IMR-90 (cell line): ENCODE measurements at regions not wholly inside any gene's neighbourhood (a gene's known extent, or its start where the extent isn't known, plus 50 kb on each side); places are given as distances from the start of the nearest gene placed in this dataset.

Experiments used
- ATAC-seq: fragments of 200-7000 bp; cut with Tn5 transposase; 2 replicates; pipeline ENCODE4 v1.9.1; 2020; ENCODE audit warnings: low read depth, mild to moderate bottlenecking, moderate library complexity
- BruUV-seq: library from RNA; stranded (reverse); fragments of 400-500 nt; replicated peaks from 2 replicates; lab custom pipeline; 2021; lab: Mats Ljungman, UMichigan
- CTCF ChIA-PET: fragments of 300-600 bp; formaldehyde crosslinking; extraction: SDS; loops from one replicate; lab custom pipeline; 2021; ENCODE audit warnings: antibody characterized with exemption; lab: Yijun Ruan, JAX
- POLR2A ChIA-PET: fragments of 300-600 bp; sonication (Branson Sonifier 250); formaldehyde crosslinking; loops from one replicate; lab custom pipeline; 2022; ENCODE audit warnings: antibody characterized with exemption; ENCODE audit not compliant: unreplicated experiment; lab: Charles Lee
- DNase-seq: peaks from one replicate; pipeline ENCODE4 v3.0.0; 2013
- H2AFZ ChIP-seq: replicated peaks from 2 replicates; pipeline ENCODE3; 2013; ENCODE audit warnings: low read length, mild to moderate bottlenecking; ENCODE audit not compliant: poor library complexity
- H2AK5ac ChIP-seq: 2 replicates; pipeline ENCODE4 v1.6.1; 2013; ENCODE audit warnings: low read depth, low read length, inconsistent platforms
- H2AK9ac ChIP-seq: replicated peaks from 2 replicates; pipeline ENCODE3; 2013; ENCODE audit warnings: mild to moderate bottlenecking, low read depth, low read length, moderate library complexity; ENCODE audit not compliant: poor library complexity
- H2BK120ac ChIP-seq: 2 replicates; pipeline ENCODE4 v1.6.1; 2013; ENCODE audit warnings: low read depth, low read length, inconsistent platforms
- H2BK15ac ChIP-seq: 3 replicates; pipeline ENCODE4 v1.6.1; 2013; ENCODE audit warnings: low read depth, low read length, inconsistent platforms
- H2BK20ac ChIP-seq: 2 replicates; pipeline ENCODE4 v1.6.1; 2013; ENCODE audit warnings: low read depth, mild to moderate bottlenecking, inconsistent platforms, low read length, moderate library complexity
- H2BK5ac ChIP-seq: 2 replicates; pipeline ENCODE4 v1.6.1; 2013; ENCODE audit warnings: mild to moderate bottlenecking, low read depth, low read length, inconsistent platforms; ENCODE audit not compliant: poor library complexity, severe bottlenecking
- H3K14ac ChIP-seq: replicated peaks from 2 replicates; pipeline ENCODE4 v1.6.1; 2013; ENCODE audit warnings: low read depth, low read length, inconsistent platforms
- H3K18ac ChIP-seq: 2 replicates; pipeline ENCODE4 v1.6.1; 2013; ENCODE audit warnings: low read depth, low read length, control low read depth
- H3K23ac ChIP-seq: 2 replicates; pipeline ENCODE4 v1.6.1; 2013; ENCODE audit warnings: low read depth, low read length, inconsistent platforms
- H3K27ac ChIP-seq: 2 replicates; pipeline ENCODE4 v1.5.1; 2013; ENCODE audit warnings: mild to moderate bottlenecking, control low read depth, low read length; ENCODE audit not compliant: insufficient read depth
- H3K27me3 ChIP-seq: 2 replicates; pipeline ENCODE4 v1.6.1; 2013; ENCODE audit warnings: low read length; ENCODE audit not compliant: control insufficient read depth, insufficient read depth
- H3K36me3 ChIP-seq: 2 replicates; pipeline ENCODE4 v1.6.1; 2013; ENCODE audit warnings: low read length, mixed read lengths; ENCODE audit not compliant: control insufficient read depth, insufficient read depth
- H3K4ac ChIP-seq: 2 replicates; pipeline ENCODE4 v1.6.1; 2013; ENCODE audit warnings: low read depth, low read length, inconsistent platforms
- H3K4me1 ChIP-seq: 2 replicates; pipeline ENCODE4 v1.6.1; 2013; ENCODE audit warnings: low read length, mixed read lengths; ENCODE audit not compliant: control insufficient read depth, insufficient read depth
- H3K4me2 ChIP-seq: 2 replicates; pipeline ENCODE4 v1.6.1; 2013; ENCODE audit warnings: low read depth, mild to moderate bottlenecking, control low read depth, low read length, moderate library complexity
- H3K4me3 ChIP-seq: 2 replicates; pipeline ENCODE4 v1.5.1; 2013; ENCODE audit warnings: low read depth, mild to moderate bottlenecking, control low read depth, low read length, moderate library complexity; ENCODE audit not compliant: insufficient read depth
- H3K56ac ChIP-seq: 2 replicates; pipeline ENCODE4 v1.6.1; 2013; ENCODE audit warnings: low read length, inconsistent platforms; ENCODE audit not compliant: insufficient read depth; ENCODE audit errors: extremely low read depth
- H3K79me1 ChIP-seq, 2 experiments: 2 replicates each; pipeline ENCODE4 v1.6.1; 2013; ENCODE audit warnings: low read length in 2 of 2, inconsistent platforms in 1 of 2, low read depth in 1 of 2
- H3K9ac ChIP-seq: 2 replicates; pipeline ENCODE4 v1.6.1; 2013; ENCODE audit warnings: low read depth, low read length, control low read depth
- H3K9me1 ChIP-seq: 2 replicates; pipeline ENCODE4 v1.6.1; 2013; ENCODE audit warnings: low read length, inconsistent platforms; ENCODE audit not compliant: insufficient read depth
- H3K9me3 ChIP-seq: 2 replicates; pipeline ENCODE4 v1.6.1; 2013; ENCODE audit warnings: low read length; ENCODE audit not compliant: control insufficient read depth, insufficient read depth
- H4K20me1 ChIP-seq: 2 replicates; pipeline ENCODE4 v1.6.1; 2013; ENCODE audit warnings: low read length, inconsistent platforms; ENCODE audit not compliant: insufficient read depth
- H4K5ac ChIP-seq: 2 replicates; pipeline ENCODE4 v1.6.1; 2013; ENCODE audit warnings: mild to moderate bottlenecking, low read depth, low read length, control low read depth
- H4K8ac ChIP-seq, 2 experiments: 2 replicates each; pipeline ENCODE4 v1.6.1; 2013; ENCODE audit warnings: low read depth in 2 of 2, low read length in 2 of 2, control low read depth in 1 of 2, inconsistent platforms in 1 of 2
- H4K91ac ChIP-seq: 2 replicates; pipeline ENCODE4 v1.6.1; 2013; ENCODE audit warnings: low read depth, low read length, inconsistent platforms; ENCODE audit not compliant: insufficient read depth
- BHLHE40 ChIP-seq: fragments of 150-350 bp; IDR thresholded peaks from 2 replicates; pipeline ENCODE4 v1.6.1; 2016; ENCODE audit warnings: mild to moderate bottlenecking, low read depth, low read length
- CHD1 ChIP-seq: IDR thresholded peaks from 2 replicates; pipeline ENCODE4 v1.6.1; 2012; ENCODE audit warnings: low read depth, low read length, improper control_type of control experiment
- CTCF ChIP-seq: conservative IDR thresholded peaks from 2 replicates; pipeline ENCODE4 v1.5.1; 2012; ENCODE audit warnings: mild to moderate bottlenecking, low read depth, low read length, improper control_type of control experiment
- MAZ ChIP-seq: IDR thresholded peaks from 2 replicates; pipeline ENCODE4 v1.6.1; 2012; ENCODE audit warnings: low read depth, mild to moderate bottlenecking, low read length, improper control_type of control experiment, moderate library complexity, borderline replicate concordance
- MXI1 ChIP-seq: IDR thresholded peaks from 2 replicates; pipeline ENCODE4 v1.6.1; 2012; ENCODE audit warnings: low read depth, mild to moderate bottlenecking, low read length, moderate library complexity, borderline replicate concordance
- POLR2A ChIP-seq: IDR thresholded peaks from 2 replicates; pipeline ENCODE4 v1.6.1; 2012; ENCODE audit warnings: mild to moderate bottlenecking, low read depth, low read length
- RAD21 ChIP-seq: IDR thresholded peaks from 2 replicates; pipeline ENCODE4 v1.6.1; 2012; ENCODE audit warnings: low read length, improper control_type of control experiment
- RCOR1 ChIP-seq: IDR thresholded peaks from 2 replicates; pipeline ENCODE4 v1.6.1; 2012; ENCODE audit warnings: mild to moderate bottlenecking, low read length, improper control_type of control experiment; ENCODE audit not compliant: insufficient replicate concordance
- SMC3 ChIP-seq: fragments of 150-350 bp; IDR thresholded peaks from 2 replicates; pipeline ENCODE4 v1.6.1; 2016; ENCODE audit warnings: low read depth, mild to moderate bottlenecking, antibody characterized with exemption, low read length, moderate library complexity
- WGBS, 2 experiments: methylation state at CpG; one replicate each; pipeline versions ENCODE4 v1.1.5 to v1.1.7; 2013; ENCODE audit warnings: missing lambda C conversion rate in 2 of 2; ENCODE audit not compliant: insufficient read length in 1 of 2; ENCODE audit errors: extremely low coverage in 2 of 2; 5-methylcytosine and 5-hydroxymethylcytosine counted together
- dilution Hi-C: fragments of 300-500 bp; cut with HindIII; formaldehyde crosslinking; loops from one replicate; pipeline ENCODE4 v1.14.3; 2018; ENCODE audit warnings: low sequenced_read_pairs; ENCODE audit not compliant: unreplicated experiment
- in situ Hi-C: fragments of 300-500 bp; cut with MboI; formaldehyde crosslinking; loops from 3 replicates; pipeline ENCODE4 v1.14.3; 2019; ENCODE audit warnings: low sequenced_read_pairs, inconsistent platforms, mixed read lengths
- intact Hi-C: fragments of 100-400 bp; cut with micrococcal nuclease; formaldehyde crosslinking; loops from 2 replicates; pipeline ENCODE4 v1.10.0; 2022

GRCh38 chrX:131895807-131896206, 127.3 kb upstream of the STK26 start:
- H2BK20ac ChIP-seq = no peak overlapping the region
- no peak overlapping the region for H3K4me3 ChIP-seq
- dilution Hi-C loops (no loop called here), in situ Hi-C loops (no loop called here), intact Hi-C loops (no loop called here)
- H2BK120ac ChIP-seq = no peak overlapping the region
- H2AFZ ChIP-seq = no peak overlapping the region
- ATAC-seq (no peak), DNase-seq (no peak)
- no peaks in the 10 kb centered on the region for H3K9me1 ChIP-seq
- H2BK15ac ChIP-seq = no peak overlapping the region
- H3K4me1 ChIP-seq = no peaks in the 10 kb centered on the region
- no peaks in the 10 kb centered on the region for H3K79me1 ChIP-seq
- no TSS peak for BruUV-seq
- no peak overlapping the region for H3K9ac ChIP-seq
- TF ChIP-seq MAZ (no peak), CHD1 (no peak), RCOR1 (no peak), POLR2A (no peak), BHLHE40 (no peak), MXI1 (no peak), SMC3 (no peak), CTCF (no peak), RAD21 (no peak)
- H3K4ac ChIP-seq = no peak overlapping the region
- H3K27me3 ChIP-seq = peaks cover 6% of the 10 kb centered on the region
- H2BK5ac ChIP-seq = no peak overlapping the region
- CTCF ChIA-PET = no interaction called here
- H3K14ac ChIP-seq = no peak overlapping the region
- no peak overlapping the region for H4K5ac ChIP-seq
- H3K27ac ChIP-seq = no peak overlapping the region
- no peaks in the 10 kb centered on the region for H3K9me3 ChIP-seq
- H4K20me1 ChIP-seq = no peaks in the 10 kb centered on the region
- no peak overlapping the region for H2AK5ac ChIP-seq
- H3K4me2 ChIP-seq = no peak overlapping the region
- no peak overlapping the region for H3K56ac ChIP-seq
- no peak overlapping the region for H2AK9ac ChIP-seq
- no peak overlapping the region for H3K23ac ChIP-seq
- no peak overlapping the region for H4K8ac ChIP-seq
- H4K91ac ChIP-seq = no peak overlapping the region
- no CpG with 5 or more reads among the region's 3 CpGs for WGBS, 2 experiments
- POLR2A ChIA-PET = no interaction called here
- H3K18ac ChIP-seq = no peak overlapping the region
- H3K36me3 ChIP-seq = no peaks in the 10 kb centered on the region
